ENCODE measurements at regions not wholly inside any gene's neighbourhood (a gene's known extent, or its start where the extent isn't known, plus 50 kb on each side); places are given as distances from the start of the nearest gene placed in this dataset.

DNA sequence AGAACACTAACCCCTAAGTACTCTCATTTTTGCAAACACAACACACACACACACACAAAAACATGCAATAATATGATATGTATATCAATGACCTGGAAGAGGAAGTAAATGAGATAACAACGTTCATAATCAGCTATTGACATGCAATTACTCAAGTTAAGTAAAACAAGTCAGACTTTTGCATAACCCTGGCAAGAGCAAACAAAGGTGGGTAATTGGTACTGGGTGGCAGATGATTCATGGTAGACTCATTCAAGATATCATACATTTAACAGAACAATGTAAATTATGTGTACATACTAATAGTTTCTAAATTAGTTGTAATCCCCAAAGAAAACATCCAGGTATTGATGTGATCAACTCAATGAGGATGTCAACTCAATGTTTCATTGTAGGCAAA lies 508.8 kb downstream of the DACH1 start:
- TF ChIP-seq, protein P1, sequence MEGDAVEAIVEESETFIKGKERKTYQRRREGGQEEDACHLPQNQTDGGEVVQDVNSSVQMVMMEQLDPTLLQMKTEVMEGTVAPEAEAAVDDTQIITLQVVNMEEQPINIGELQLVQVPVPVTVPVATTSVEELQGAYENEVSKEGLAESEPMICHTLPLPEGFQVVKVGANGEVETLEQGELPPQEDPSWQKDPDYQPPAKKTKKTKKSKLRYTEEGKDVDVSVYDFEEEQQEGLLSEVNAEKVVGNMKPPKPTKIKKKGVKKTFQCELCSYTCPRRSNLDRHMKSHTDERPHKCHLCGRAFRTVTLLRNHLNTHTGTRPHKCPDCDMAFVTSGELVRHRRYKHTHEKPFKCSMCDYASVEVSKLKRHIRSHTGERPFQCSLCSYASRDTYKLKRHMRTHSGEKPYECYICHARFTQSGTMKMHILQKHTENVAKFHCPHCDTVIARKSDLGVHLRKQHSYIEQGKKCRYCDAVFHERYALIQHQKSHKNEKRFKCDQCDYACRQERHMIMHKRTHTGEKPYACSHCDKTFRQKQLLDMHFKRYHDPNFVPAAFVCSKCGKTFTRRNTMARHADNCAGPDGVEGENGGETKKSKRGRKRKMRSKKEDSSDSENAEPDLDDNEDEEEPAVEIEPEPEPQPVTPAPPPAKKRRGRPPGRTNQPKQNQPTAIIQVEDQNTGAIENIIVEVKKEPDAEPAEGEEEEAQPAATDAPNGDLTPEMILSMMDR (IDR thresholded peaks at IDR 0.05): no peak
- TF ChIP-seq RXRA (IDR thresholded peaks at IDR 0.05; ENCODE audit: borderline replicate concordance, low read depth) (no peak), POLR2AphosphoS5 (IDR thresholded peaks at IDR 0.05; ENCODE audit: low read depth, low read length) (no peak), GABPA (IDR thresholded peaks at IDR 0.05; ENCODE audit: low read depth) (no peak)
- TF ChIP-seq, protein P2, sequence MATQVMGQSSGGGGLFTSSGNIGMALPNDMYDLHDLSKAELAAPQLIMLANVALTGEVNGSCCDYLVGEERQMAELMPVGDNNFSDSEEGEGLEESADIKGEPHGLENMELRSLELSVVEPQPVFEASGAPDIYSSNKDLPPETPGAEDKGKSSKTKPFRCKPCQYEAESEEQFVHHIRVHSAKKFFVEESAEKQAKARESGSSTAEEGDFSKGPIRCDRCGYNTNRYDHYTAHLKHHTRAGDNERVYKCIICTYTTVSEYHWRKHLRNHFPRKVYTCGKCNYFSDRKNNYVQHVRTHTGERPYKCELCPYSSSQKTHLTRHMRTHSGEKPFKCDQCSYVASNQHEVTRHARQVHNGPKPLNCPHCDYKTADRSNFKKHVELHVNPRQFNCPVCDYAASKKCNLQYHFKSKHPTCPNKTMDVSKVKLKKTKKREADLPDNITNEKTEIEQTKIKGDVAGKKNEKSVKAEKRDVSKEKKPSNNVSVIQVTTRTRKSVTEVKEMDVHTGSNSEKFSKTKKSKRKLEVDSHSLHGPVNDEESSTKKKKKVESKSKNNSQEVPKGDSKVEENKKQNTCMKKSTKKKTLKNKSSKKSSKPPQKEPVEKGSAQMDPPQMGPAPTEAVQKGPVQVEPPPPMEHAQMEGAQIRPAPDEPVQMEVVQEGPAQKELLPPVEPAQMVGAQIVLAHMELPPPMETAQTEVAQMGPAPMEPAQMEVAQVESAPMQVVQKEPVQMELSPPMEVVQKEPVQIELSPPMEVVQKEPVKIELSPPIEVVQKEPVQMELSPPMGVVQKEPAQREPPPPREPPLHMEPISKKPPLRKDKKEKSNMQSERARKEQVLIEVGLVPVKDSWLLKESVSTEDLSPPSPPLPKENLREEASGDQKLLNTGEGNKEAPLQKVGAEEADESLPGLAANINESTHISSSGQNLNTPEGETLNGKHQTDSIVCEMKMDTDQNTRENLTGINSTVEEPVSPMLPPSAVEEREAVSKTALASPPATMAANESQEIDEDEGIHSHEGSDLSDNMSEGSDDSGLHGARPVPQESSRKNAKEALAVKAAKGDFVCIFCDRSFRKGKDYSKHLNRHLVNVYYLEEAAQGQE (IDR thresholded peaks at IDR 0.05; ENCODE audit: low read depth, low read length): no peak
